MG63 (cell line): ENCODE measurements at regions not wholly inside any gene's neighbourhood (a gene's known extent, or its start where the extent isn't known, plus 50 kb on each side); places are given as distances from the start of the nearest gene placed in this dataset.
"Not testable (repeated sequence)": the region's sequence is repeated elsewhere in the genome, so short reads cannot be mapped to it uniquely, and the experiment has no call there.

ENCODE experiments used
- DNase-seq: peaks from one replicate; pipeline ENCODE4 v3.0.0-alpha.2; 2020
- H3K27me3 ChIP-seq: fragments of 250-450 bp; sonication (Bioruptor Pico); 2 replicates; pipeline ENCODE4 v1.5.1; 2020; ENCODE audit warnings: mild to moderate bottlenecking, moderate library complexity
- H3K36me3 ChIP-seq: fragments of 250-450 bp; sonication (Bioruptor Pico); 2 replicates; pipeline ENCODE4 v1.5.1; 2020; ENCODE audit warnings: mild to moderate bottlenecking, moderate library complexity
- H3K4me3 ChIP-seq: fragments of 250-450 bp; sonication (Bioruptor Pico); 2 replicates; pipeline ENCODE4 v1.5.1; 2020; ENCODE audit warnings: mild to moderate bottlenecking, moderate library complexity
- H3K9me3 ChIP-seq: fragments of 250-450 bp; sonication (Bioruptor Pico); 2 replicates; pipeline ENCODE4 v1.5.1; 2020; ENCODE audit warnings: mild to moderate bottlenecking, moderate library complexity

DNA sequence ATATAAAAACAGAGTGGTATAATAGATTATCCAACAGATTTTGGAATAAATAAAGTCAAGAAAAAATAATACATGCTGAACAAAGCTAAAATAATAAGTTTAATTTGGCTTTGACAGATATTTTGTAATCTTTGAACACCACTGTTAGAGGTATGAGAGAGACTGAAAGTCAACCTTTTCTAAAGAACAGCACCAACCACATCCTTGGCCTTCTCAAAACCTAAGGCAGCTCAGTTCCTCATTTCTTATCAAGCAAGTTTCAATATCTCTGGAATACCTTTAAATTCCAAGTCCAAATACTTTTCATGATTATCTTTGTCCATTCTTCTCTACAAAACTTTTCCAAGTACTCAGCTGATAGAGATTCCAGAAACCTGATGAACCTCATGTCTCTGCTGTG, 1603.8 kb downstream of the CDH8 start:
- H3K4me3 ChIP-seq: no peak overlapping the region
- DNase-seq: no peak
- no peaks in the 10 kb centered on the region for H3K36me3 ChIP-seq
- no peaks in the 10 kb centered on the region for H3K27me3 ChIP-seq
- H3K9me3 ChIP-seq: no peaks in the 10 kb centered on the region

DNA sequence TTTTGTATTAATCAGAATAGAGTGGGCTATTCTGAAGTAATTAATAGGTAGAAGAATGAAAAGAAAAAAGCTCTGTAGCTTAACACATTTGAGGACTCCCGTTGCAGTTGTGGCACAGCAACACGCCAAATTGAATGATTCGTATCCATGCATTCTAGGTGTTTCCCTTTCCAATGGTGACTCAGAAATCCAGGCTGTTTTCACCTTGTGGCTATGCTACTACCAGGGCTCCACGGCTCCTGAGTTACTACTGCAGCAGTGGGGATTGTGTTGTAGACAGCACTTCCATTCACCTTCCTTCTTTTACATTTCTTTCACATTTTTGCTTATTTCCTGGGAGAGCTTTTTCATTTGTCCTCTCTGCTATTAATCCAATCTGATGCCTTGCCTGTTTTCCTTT, 1616.4 kb downstream of the CDH8 start:
- no peak overlapping the region for H3K4me3 ChIP-seq
- H3K27me3 ChIP-seq: no peaks in the 10 kb centered on the region
- H3K36me3 ChIP-seq: no peaks in the 10 kb centered on the region
- no peaks in the 10 kb centered on the region for H3K9me3 ChIP-seq
- peak; percentile 5 for DNase-seq

- no peak for DNase-seq
- H3K9me3 ChIP-seq: no peaks in the 10 kb centered on the region
- H3K27me3 ChIP-seq: no peaks in the 10 kb centered on the region
- H3K36me3 ChIP-seq: no peaks in the 10 kb centered on the region
- H3K4me3 ChIP-seq: no peak overlapping the region
Measured at GRCh38 chr16:60414613-60415012, 1621.6 kb downstream of the CDH8 start.

DNA sequence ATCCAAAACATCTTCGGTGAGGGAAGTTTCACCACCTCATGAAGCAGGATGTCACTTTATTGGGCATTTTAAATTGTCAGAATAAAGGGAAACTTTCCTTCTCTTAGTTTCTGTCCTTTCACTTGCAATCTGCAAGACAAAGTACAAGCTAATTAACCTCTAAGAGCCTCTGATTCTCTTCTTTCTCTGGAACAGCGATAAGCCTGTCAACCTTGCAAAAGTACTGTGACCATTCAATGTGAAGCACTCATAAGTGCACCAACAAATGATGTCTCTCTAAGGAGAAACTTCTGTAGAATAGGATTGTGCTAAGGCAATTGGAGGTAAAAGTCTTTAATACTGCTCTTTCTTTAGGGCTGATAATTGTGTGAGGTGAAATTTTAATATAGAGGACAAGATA, 1622.3 kb downstream of the CDH8 start:
- Histone ChIP-seq H3K27me3 (no peaks in the 10 kb centered on the region), H3K36me3 (no peaks in the 10 kb centered on the region), H3K9me3 (no peaks in the 10 kb centered on the region), H3K4me3 (no peak overlapping the region)
- no peak for DNase-seq

- H3K36me3 ChIP-seq: no peaks in the 10 kb centered on the region
- H3K27me3 ChIP-seq: no peaks in the 10 kb centered on the region
- no peak overlapping the region for H3K4me3 ChIP-seq
- no peaks in the 10 kb centered on the region for H3K9me3 ChIP-seq
- no peak for DNase-seq
Measured at GRCh38 chr16:60407606-60408005, 1628.6 kb downstream of the CDH8 start.

- no peak for DNase-seq
- H3K27me3 ChIP-seq: no peaks in the 10 kb centered on the region
- no peak overlapping the region for H3K4me3 ChIP-seq
- no peaks in the 10 kb centered on the region for H3K9me3 ChIP-seq
- H3K36me3 ChIP-seq: no peaks in the 10 kb centered on the region
Measured at GRCh38 chr16:60407034-60407433, 1629.2 kb downstream of the CDH8 start.

DNA sequence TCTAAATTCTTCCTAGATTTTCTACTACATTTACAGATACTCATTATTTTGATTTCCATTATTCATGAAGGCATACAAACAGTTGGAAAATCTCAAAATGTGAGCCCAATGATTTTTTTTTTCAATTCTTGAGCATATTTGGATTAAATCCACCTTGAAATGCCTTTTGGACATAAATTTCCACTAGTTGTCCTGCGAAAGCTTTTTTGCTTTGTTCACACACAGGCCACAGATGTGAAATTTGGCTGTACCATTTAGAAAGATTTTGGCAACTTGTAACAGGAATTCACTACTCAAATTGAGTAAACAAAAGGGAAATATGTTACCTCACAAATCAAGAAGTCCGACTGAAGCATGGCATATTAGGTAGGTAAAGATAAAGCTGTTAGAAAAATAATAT, 1631.0 kb downstream of the CDH8 start:
- H3K36me3 ChIP-seq: no peaks in the 10 kb centered on the region
- no peaks in the 10 kb centered on the region for H3K9me3 ChIP-seq
- H3K27me3 ChIP-seq: no peaks in the 10 kb centered on the region
- H3K4me3 ChIP-seq: no peak overlapping the region
- no peak for DNase-seq

DNA sequence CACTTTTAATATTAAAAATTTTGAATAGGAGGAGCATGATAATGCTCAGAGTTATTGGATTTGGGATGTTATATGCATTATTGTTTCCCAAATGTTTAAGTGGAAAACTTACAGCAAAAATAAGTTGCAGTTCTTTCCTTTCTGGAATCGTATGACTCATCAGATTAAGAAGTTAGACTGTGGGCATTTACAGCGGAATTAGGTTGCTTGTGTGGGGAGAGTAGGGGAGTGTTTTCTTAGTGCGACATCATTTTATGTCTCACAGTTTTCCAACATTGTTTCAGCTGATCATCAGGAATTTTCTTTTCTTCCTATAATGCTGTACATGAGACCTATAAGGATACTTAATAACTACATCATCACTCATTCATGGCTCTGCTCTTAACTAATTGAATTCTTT, 1631.8 kb downstream of the CDH8 start:
- Histone ChIP-seq H3K36me3 (no peaks in the 10 kb centered on the region), H3K4me3 (no peak overlapping the region), H3K27me3 (no peaks in the 10 kb centered on the region), H3K9me3 (no peaks in the 10 kb centered on the region)
- no peak for DNase-seq

GRCh38 chr16:60402941-60403340, 1633.3 kb downstream of the CDH8 start:
- not testable (repeated sequence) for H3K4me3 ChIP-seq, DNase-seq, H3K27me3 ChIP-seq, H3K9me3 ChIP-seq, H3K36me3 ChIP-seq

GRCh38 chr16:60392380-60392779, 1643.9 kb downstream of the CDH8 start:
- Histone ChIP-seq H3K36me3 (no peaks in the 10 kb centered on the region), H3K4me3 (no peak overlapping the region), H3K27me3 (no peaks in the 10 kb centered on the region), H3K9me3 (no peaks in the 10 kb centered on the region)
- DNase-seq: no peak

DNA sequence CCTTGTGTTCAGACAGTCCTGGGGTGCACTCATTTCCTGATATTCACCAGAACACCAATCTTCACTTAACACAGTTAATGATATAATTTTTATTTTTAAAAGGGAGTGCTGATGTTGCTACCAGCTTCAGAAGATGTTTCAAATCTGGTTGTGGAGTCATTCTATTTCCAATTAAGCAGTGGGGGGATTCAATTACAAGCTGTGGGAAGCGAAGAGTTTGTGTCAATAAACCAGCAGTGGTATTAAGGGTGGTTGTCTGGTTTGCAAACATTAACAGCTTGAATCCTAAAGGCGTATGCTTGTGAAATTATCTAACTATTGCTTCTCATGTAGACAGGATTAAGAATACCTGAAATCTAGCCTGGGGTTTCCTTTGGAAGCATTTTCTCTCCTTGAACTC, 1637.5 kb upstream of the GOT2 start:
- no peak for DNase-seq
- no peaks in the 10 kb centered on the region for H3K36me3 ChIP-seq
- no peaks in the 10 kb centered on the region for H3K27me3 ChIP-seq
- no peak overlapping the region for H3K4me3 ChIP-seq
- H3K9me3 ChIP-seq: no peaks in the 10 kb centered on the region

DNA sequence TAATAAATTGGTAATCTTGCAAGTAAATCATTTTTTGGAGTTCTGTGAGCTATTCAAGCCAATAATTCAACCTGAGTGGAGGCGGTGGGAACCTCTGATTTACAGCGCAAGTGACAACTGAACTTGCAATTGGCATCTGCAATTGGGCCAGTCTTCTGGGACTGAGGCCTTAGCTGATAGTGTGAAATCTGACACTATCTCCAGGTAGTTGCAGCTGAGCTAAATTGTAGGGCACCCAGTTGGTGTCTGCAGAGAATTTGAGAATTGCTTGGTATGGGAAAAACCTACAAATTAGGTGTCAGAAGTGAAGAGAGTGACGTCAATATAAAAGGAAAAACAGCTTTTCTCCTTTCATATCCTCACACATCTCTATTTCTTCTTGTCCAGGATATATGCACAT, 1633.6 kb upstream of the GOT2 start:
- H3K27me3 ChIP-seq: no peaks in the 10 kb centered on the region
- H3K9me3 ChIP-seq: no peaks in the 10 kb centered on the region
- H3K4me3 ChIP-seq: no peak overlapping the region
- DNase-seq: no peak
- no peaks in the 10 kb centered on the region for H3K36me3 ChIP-seq

GRCh38 chr16:60363566-60363965, 1629.5 kb upstream of the GOT2 start:
- no peaks in the 10 kb centered on the region for H3K9me3 ChIP-seq
- no peaks in the 10 kb centered on the region for H3K27me3 ChIP-seq
- no peak overlapping the region for H3K4me3 ChIP-seq
- no peaks in the 10 kb centered on the region for H3K36me3 ChIP-seq
- DNase-seq: peak; percentile 29

- H3K4me3 ChIP-seq, H3K27me3 ChIP-seq, H3K9me3 ChIP-seq, H3K36me3 ChIP-seq, DNase-seq: not testable (repeated sequence)
Measured at GRCh38 chr16:60359866-60360265, 1625.8 kb upstream of the GOT2 start.

DNA sequence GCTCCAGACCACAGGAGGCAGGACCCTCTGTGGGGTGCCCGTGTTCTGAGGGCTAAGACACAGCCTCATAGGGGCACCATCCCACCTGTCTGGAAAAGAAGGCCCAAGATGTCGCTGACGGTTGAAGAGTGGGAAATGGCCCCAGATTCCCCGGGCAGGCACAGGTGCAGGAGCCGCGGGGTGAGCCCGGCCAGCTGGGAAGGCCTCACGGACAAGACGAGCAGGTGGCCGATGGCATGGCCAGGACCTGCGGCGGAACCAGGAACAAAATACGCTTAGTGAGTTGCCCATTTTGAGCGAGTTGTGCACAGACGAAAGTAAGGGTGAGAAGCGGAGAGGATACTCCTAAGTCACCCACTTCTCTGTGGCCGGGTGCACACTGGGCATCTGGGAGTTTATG, 1625.3 kb upstream of the GOT2 start:
- H3K36me3 ChIP-seq, DNase-seq, H3K27me3 ChIP-seq, H3K9me3 ChIP-seq, H3K4me3 ChIP-seq: not testable (repeated sequence)

GRCh38 chr16:60357876-60358522, 1623.9 kb upstream of the GOT2 start:
- H3K4me3 ChIP-seq, DNase-seq, H3K36me3 ChIP-seq, H3K27me3 ChIP-seq, H3K9me3 ChIP-seq: not testable (repeated sequence)

GRCh38 chr16:60346256-60346655, 1612.1 kb upstream of the GOT2 start:
- no peak overlapping the region for H3K4me3 ChIP-seq
- no peaks in the 10 kb centered on the region for H3K36me3 ChIP-seq
- no peaks in the 10 kb centered on the region for H3K9me3 ChIP-seq
- H3K27me3 ChIP-seq: no peaks in the 10 kb centered on the region
- no peak for DNase-seq

- Histone ChIP-seq H3K27me3 (no peaks in the 10 kb centered on the region), H3K9me3 (no peaks in the 10 kb centered on the region), H3K4me3 (no peak overlapping the region), H3K36me3 (no peaks in the 10 kb centered on the region)
- DNase-seq: no peak
Measured at GRCh38 chr16:60337671-60338070, 1603.6 kb upstream of the GOT2 start.

DNA sequence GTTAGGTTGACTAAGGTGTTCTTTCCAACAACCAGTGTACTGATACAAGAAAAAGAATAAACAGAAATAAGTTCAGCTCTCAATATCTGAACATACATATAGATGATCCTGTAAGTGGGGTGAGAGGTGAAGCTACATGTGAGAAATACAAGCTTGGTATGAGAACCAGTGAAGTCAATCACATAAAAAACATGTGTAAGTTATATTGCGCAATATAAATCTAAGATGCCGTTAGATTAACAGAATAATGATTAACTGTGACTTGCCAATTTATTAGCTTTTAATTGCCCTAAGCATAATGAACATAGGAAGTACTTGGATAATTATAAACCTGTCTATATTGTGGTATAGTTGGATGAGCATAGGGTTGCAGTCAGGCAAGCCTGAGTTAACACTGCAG, 1597.1 kb upstream of the GOT2 start:
- no peak overlapping the region for H3K4me3 ChIP-seq
- no peak for DNase-seq
- no peaks in the 10 kb centered on the region for H3K36me3 ChIP-seq
- no peaks in the 10 kb centered on the region for H3K9me3 ChIP-seq
- no peaks in the 10 kb centered on the region for H3K27me3 ChIP-seq
